SK-N-MC (cell line): ENCODE measurements at regions not wholly inside any gene's neighbourhood (a gene's known extent, or its start where the extent isn't known, plus 50 kb on each side); places are given as distances from the start of the nearest gene placed in this dataset.
A peak's percentile ranks its signal among the peaks of the same experiment; 100 is the strongest.

Experiments used
- EZH2 ChIP-seq: fragments of 200-600 bp; sonication (generic); IDR thresholded peaks from one replicate; pipeline ENCODE4 v1.6.1; 2017; ENCODE audit warnings: antibody characterized with exemption
- FOXP2 ChIP-seq: optimal IDR thresholded peaks from 2 replicates; pipeline ENCODE3; 2011; ENCODE audit warnings: mild to moderate bottlenecking, moderate library complexity; ENCODE audit not compliant: insufficient read depth; ENCODE audit errors: extremely low read length, control extremely low read depth
- POLR2AphosphoS5 ChIP-seq: IDR thresholded peaks from 2 replicates; pipeline ENCODE4 v1.6.1; 2012; ENCODE audit warnings: mild to moderate bottlenecking, low read depth, low read length, borderline replicate concordance

DNA sequence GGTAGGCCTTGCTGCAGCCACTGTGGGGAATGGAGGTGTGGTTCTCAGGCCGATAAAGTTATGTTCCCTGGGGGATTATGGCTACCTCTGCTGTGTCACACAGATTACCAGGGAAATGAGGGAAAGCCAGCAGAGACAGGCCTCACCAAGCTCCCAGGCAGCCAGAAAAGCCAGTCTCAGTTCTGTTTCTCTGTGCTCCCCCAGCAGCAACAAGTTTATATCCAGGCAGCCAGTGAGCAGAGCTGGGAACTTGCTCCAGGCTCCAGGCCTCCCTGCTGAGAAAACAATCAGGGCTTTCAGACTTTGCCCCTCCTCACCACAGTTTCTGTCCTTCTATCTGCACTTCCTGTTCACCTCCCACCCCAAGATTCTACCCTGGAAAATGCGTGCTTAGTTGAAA lies 596.6 kb upstream of the GYPC start:
- no peak; the same call in 1 of the 2 replicates for TF ChIP-seq POLR2AphosphoS5
- TF ChIP-seq FOXP2, result peak; percentile 78
- no peak for TF ChIP-seq EZH2
